Esophagus (tissue), 2 donors: ENCODE measurements at regions not wholly inside any gene's neighbourhood (a gene's known extent, or its start where the extent isn't known, plus 50 kb on each side); places are given as distances from the start of the nearest gene placed in this dataset.

ENCODE experiments used
- H3K27ac ChIP-seq, 2 donors: one replicate each; pipeline ENCODE4 v1.5.1; 2013; ENCODE audit warnings: low read depth in 2 of 2, mild to moderate bottlenecking in 2 of 2, inconsistent platforms in 1 of 2, low read length in 1 of 2, moderate library complexity in 1 of 2
- H3K27me3 ChIP-seq, 2 donors: one replicate each; pipeline ENCODE4 v1.6.1; 2013; ENCODE audit warnings: low read length in 2 of 2, control low read depth in 1 of 2, mild to moderate bottlenecking in 1 of 2; ENCODE audit not compliant: insufficient read depth in 2 of 2, control insufficient read depth in 1 of 2
- H3K36me3 ChIP-seq, 2 donors: one replicate each; pipeline ENCODE4 v1.6.1; 2013; ENCODE audit warnings: low read length in 1 of 2; ENCODE audit not compliant: control insufficient read depth in 2 of 2, insufficient read depth in 2 of 2
- H3K4me1 ChIP-seq, 2 donors: one replicate each; pipeline ENCODE4 v1.6.1; 2013; ENCODE audit warnings: low read length in 1 of 2; ENCODE audit not compliant: control insufficient read depth in 2 of 2, insufficient read depth in 2 of 2
- H3K4me3 ChIP-seq, 2 donors: one replicate each; pipeline ENCODE4 v1.5.1; 2013; ENCODE audit warnings: low read length in 2 of 2, mild to moderate bottlenecking in 2 of 2, low read depth in 1 of 2, moderate library complexity in 1 of 2
- H3K9me3 ChIP-seq, 2 donors: one replicate each; pipeline ENCODE4 v1.6.1; 2013; ENCODE audit warnings: mild to moderate bottlenecking in 2 of 2, low read depth in 1 of 2, low read length in 1 of 2, moderate library complexity in 1 of 2; ENCODE audit not compliant: control insufficient read depth in 2 of 2, insufficient read depth in 1 of 2
- WGBS, 2 donors: extraction: QIAGEN DNeasy Blood & Tissue Kit; methylation state at CpG; one replicate each; pipeline ENCODE4 v1.1.7; 2013; 5-methylcytosine and 5-hydroxymethylcytosine counted together
- donor health status: healthy with polysubstance abuse.
- donor health status: Bipolar disorder and iron deficiency.

- Histone ChIP-seq H3K27ac (no peak overlapping the region), H3K4me3 (no peak overlapping the region), H3K4me1 (no peaks in the 10 kb centered on the region), H3K27me3 (no peaks in the 10 kb centered on the region), H3K36me3 (no peaks in the 10 kb centered on the region), H3K9me3 (no peaks in the 10 kb centered on the region)
- WGBS, 2 donors, result 59 to 73% methylated on average over 2 of the region's 2 CpGs
Observed at GRCh38 chr2:38167968-38168350, 92.0 kb upstream of the CYP1B1 start.

- Histone ChIP-seq H3K4me3 (no peak overlapping the region), H3K36me3 (no peaks in the 10 kb centered on the region)
- 73 to 77% methylated on average over 2 of the region's 2 CpGs for WGBS, 2 donors
Observed at GRCh38 chr2:38165698-38166097, 89.7 kb upstream of the CYP1B1 start.

GRCh38 chr2:38164881-38165280 is 88.9 kb upstream of the CYP1B1 start:
- Histone ChIP-seq H3K27me3 (no peaks in the 10 kb centered on the region), H3K4me3 (no peak overlapping the region), H3K9me3 (no peaks in the 10 kb centered on the region), H3K27ac (no peak overlapping the region), H3K36me3 (no peaks in the 10 kb centered on the region), H3K4me1 (no peaks in the 10 kb centered on the region)
- 74 to 79% methylated on average over 4 of the region's 4 CpGs for WGBS, 2 donors

More at GRCh38 chr2:38165698-38166097, 89.7 kb upstream of the CYP1B1 start:
- H3K4me1 ChIP-seq, result no peaks in the 10 kb centered on the region
- H3K27ac ChIP-seq, result no peak overlapping the region
- H3K27me3 ChIP-seq, result no peaks in the 10 kb centered on the region
- H3K9me3 ChIP-seq, result no peaks in the 10 kb centered on the region

- no peaks in the 10 kb centered on the region for H3K36me3 ChIP-seq
- WGBS, 2 donors, result 84 to 93% methylated on average over 1 of the region's 1 CpG
- no peaks in the 10 kb centered on the region for H3K9me3 ChIP-seq
- H3K27me3 ChIP-seq, result no peaks in the 10 kb centered on the region
- no peak overlapping the region for H3K27ac ChIP-seq
- H3K4me1 ChIP-seq, result no peaks in the 10 kb centered on the region
- no peak overlapping the region for H3K4me3 ChIP-seq
Observed at GRCh38 chr2:38163579-38163978, 87.6 kb upstream of the CYP1B1 start.

- no peaks in the 10 kb centered on the region for H3K9me3 ChIP-seq
- WGBS, 2 donors, result 77 to 78% methylated on average over 3 of the region's 3 CpGs
- H3K27ac ChIP-seq, result no peak overlapping the region
- no peaks in the 10 kb centered on the region for H3K4me1 ChIP-seq
- H3K36me3 ChIP-seq, result no peaks in the 10 kb centered on the region
- no peak overlapping the region for H3K4me3 ChIP-seq
- no peaks in the 10 kb centered on the region for H3K27me3 ChIP-seq
Observed at GRCh38 chr2:38163006-38163405, 87.1 kb upstream of the CYP1B1 start.

GRCh38 chr2:38160516-38160915 is 84.6 kb upstream of the CYP1B1 start:
- Histone ChIP-seq H3K9me3 (no peaks in the 10 kb centered on the region), H3K27me3 (no peaks in the 10 kb centered on the region), H3K27ac (no peak overlapping the region), H3K36me3 (no peaks in the 10 kb centered on the region), H3K4me3 (no peak overlapping the region), H3K4me1 (no peaks in the 10 kb centered on the region)
- WGBS, 2 donors, result 87 to 92% methylated on average over 5 of the region's 5 CpGs

GRCh38 chr2:38159597-38159996 is 83.6 kb upstream of the CYP1B1 start:
- no peaks in the 10 kb centered on the region for H3K4me1 ChIP-seq
- peak overlapping the region; percentile 3 to 58 for H3K27ac ChIP-seq
- no peaks in the 10 kb centered on the region for H3K27me3 ChIP-seq
- 34 to 43% methylated on average over 3 of the region's 3 CpGs for WGBS, 2 donors
- H3K4me3 ChIP-seq, result no peak overlapping the region
- H3K36me3 ChIP-seq, result no peaks in the 10 kb centered on the region
- no peaks in the 10 kb centered on the region for H3K9me3 ChIP-seq

GRCh38 chr2:38159191-38159590 is 83.2 kb upstream of the CYP1B1 start:
- H3K27me3 ChIP-seq, result no peaks in the 10 kb centered on the region
- WGBS, 2 donors, result 73 to 75% methylated on average over 6 of the region's 6 CpGs
- no peaks in the 10 kb centered on the region for H3K36me3 ChIP-seq
- H3K9me3 ChIP-seq, result no peaks in the 10 kb centered on the region
- peak overlapping the region; percentile 9 to 58 for H3K27ac ChIP-seq
- no peak overlapping the region for H3K4me3 ChIP-seq
- no peaks in the 10 kb centered on the region for H3K4me1 ChIP-seq

- H3K27me3 ChIP-seq, result no peaks in the 10 kb centered on the region
- H3K36me3 ChIP-seq, result no peaks in the 10 kb centered on the region
- no peaks in the 10 kb centered on the region for H3K4me1 ChIP-seq
- 68 to 74% methylated on average over 6 of the region's 6 CpGs for WGBS, 2 donors
- no peak overlapping the region for H3K4me3 ChIP-seq
- H3K9me3 ChIP-seq, result no peaks in the 10 kb centered on the region
- peak overlapping the region in 1 of 2 donors; percentile 9 for H3K27ac ChIP-seq
Observed at GRCh38 chr2:38158378-38159118, 82.6 kb upstream of the CYP1B1 start.

GRCh38 chr2:38156436-38156835 is 80.5 kb upstream of the CYP1B1 start:
- Histone ChIP-seq H3K27ac (no peak overlapping the region), H3K9me3 (no peaks in the 10 kb centered on the region), H3K27me3 (no peaks in the 10 kb centered on the region), H3K4me1 (no peaks in the 10 kb centered on the region), H3K36me3 (no peaks in the 10 kb centered on the region), H3K4me3 (no peak overlapping the region)
- 44 to 45% methylated on average over 5 of the region's 5 CpGs for WGBS, 2 donors
